Uterus (tissue), 3 donors: ENCODE measurements at regions not wholly inside any gene's neighbourhood (a gene's known extent, or its start where the extent isn't known, plus 50 kb on each side); places are given as distances from the start of the nearest gene placed in this dataset.

Experiments used
- DNase-seq, 2 donors: peaks; one replicate each; pipeline ENCODE4 v3.0.0-alpha.2; 2019 to 2020
- H3K27ac ChIP-seq, 2 donors: fragments of 200-600 bp; sonication (generic); 1 replicate in 1 of 2; 2 replicates in 1 of 2; pipeline ENCODE4 v1.5.1; 2016 to 2018
- H3K27me3 ChIP-seq, 2 donors: fragments of 200-600 bp; sonication (generic); one replicate each; pipeline ENCODE4 v1.5.1; 2018 to 2019; ENCODE audit warnings: control low read depth in 1 of 2
- H3K36me3 ChIP-seq, 2 donors: fragments of 200-600 bp; sonication (generic); one replicate each; pipeline ENCODE4 v1.5.1; 2019; ENCODE audit warnings: control low read depth in 1 of 2
- H3K4me1 ChIP-seq, 2 donors: fragments of 200-600 bp; sonication (generic); one replicate each; pipeline ENCODE4 v1.5.1; 2018 to 2019; ENCODE audit warnings: control low read depth in 1 of 2
- H3K4me3 ChIP-seq, 2 donors: fragments of 200-600 bp; sonication (generic); 1 replicate in 1 of 2; 2 replicates in 1 of 2; pipeline ENCODE4 v1.5.1; 2018 to 2019; ENCODE audit warnings: mild to moderate bottlenecking in 1 of 2
- H3K9me3 ChIP-seq, 2 donors: fragments of 200-600 bp; sonication (generic); one replicate each; pipeline ENCODE4 v1.5.1; 2019; ENCODE audit warnings: control low read depth in 1 of 2
- POLR2A ChIP-seq, 2 donors: fragments of 450-650 bp; IDR thresholded peaks; one replicate each; pipeline ENCODE4 v1.6.1; 2016; ENCODE audit warnings: antibody characterized with exemption in 2 of 2, mild to moderate bottlenecking in 1 of 2, moderate library complexity in 1 of 2
- intact Hi-C: fragments of 100-400 bp; cut with DNase I; formaldehyde crosslinking; loops from one replicate; pipeline ENCODE4 v1.15.1; 2023; ENCODE audit warnings: low total_unique reads
- TF ChIP-seq, protein P1 (sequence below), 4 experiments: fragments of 200-600 bp in 2 of 4; fragments of 450-650 bp in 2 of 4; sonication (generic) in 2 of 4; IDR thresholded peaks; one replicate each; pipeline ENCODE4 v1.5.1; 2016 to 2019; ENCODE audit warnings: antibody characterized with exemption in 4 of 4, mild to moderate bottlenecking in 2 of 4, moderate library complexity in 1 of 4
- donor health status: DM: yes; HTN: yes; CAD: no.

DNA sequence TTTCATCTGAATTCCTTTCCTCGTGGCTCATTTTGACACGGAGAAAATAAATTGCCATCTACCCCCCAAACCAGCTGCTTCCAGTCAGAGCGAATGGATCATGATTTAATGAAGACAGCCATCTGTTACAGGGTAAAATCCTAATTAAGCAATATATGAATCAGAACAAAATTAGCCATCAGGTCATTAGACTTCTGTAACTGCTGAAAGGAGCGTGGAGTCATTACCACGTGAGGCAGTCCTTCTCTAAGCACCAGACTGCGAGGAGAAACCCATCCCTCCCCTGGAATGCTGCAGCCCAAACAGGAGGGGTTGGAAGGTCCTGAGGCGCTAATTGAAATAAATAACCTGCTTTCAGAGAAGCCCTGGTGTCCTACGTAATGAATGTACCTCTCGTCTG, 51.1 kb upstream of the TCL1A start:
- Histone ChIP-seq H3K4me3 (no peak overlapping the region), H3K4me1 (no peaks in the 10 kb centered on the region), H3K27ac (no peak overlapping the region), H3K36me3 (no peaks in the 10 kb centered on the region), H3K9me3 (no peaks in the 10 kb centered on the region), H3K27me3 (no peaks in the 10 kb centered on the region)
- DNase-seq = no peak
- TF ChIP-seq POLR2A (IDR thresholded peaks at IDR 0.05) = no peak
- TF ChIP-seq, protein P1, sequence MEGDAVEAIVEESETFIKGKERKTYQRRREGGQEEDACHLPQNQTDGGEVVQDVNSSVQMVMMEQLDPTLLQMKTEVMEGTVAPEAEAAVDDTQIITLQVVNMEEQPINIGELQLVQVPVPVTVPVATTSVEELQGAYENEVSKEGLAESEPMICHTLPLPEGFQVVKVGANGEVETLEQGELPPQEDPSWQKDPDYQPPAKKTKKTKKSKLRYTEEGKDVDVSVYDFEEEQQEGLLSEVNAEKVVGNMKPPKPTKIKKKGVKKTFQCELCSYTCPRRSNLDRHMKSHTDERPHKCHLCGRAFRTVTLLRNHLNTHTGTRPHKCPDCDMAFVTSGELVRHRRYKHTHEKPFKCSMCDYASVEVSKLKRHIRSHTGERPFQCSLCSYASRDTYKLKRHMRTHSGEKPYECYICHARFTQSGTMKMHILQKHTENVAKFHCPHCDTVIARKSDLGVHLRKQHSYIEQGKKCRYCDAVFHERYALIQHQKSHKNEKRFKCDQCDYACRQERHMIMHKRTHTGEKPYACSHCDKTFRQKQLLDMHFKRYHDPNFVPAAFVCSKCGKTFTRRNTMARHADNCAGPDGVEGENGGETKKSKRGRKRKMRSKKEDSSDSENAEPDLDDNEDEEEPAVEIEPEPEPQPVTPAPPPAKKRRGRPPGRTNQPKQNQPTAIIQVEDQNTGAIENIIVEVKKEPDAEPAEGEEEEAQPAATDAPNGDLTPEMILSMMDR (IDR thresholded peaks at IDR 0.05) = no peak
- intact Hi-C loops = no loop called here

DNA sequence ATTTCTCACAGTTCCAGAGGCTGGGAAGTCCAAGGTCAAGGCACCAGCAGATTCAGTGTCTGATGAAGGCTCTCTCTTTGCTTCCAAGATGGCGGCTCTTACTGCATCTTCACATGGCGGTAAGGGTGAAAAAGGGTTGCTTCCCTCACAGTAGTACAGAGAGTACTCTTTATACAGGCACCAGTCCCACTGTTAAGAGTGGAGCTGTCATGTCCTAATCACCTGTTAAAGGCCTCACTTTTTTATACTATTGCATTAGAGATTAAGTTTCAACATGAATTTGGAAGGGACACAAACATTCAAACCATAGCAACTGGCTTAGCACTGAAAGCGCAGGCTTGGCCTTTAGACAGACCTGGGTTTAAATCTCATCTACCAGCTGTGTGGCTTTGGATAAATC, 50.0 kb upstream of the TCL1A start:
- DNase-seq = no peak
- Histone ChIP-seq H3K4me3 (no peak overlapping the region), H3K4me1 (no peaks in the 10 kb centered on the region), H3K27me3 (no peaks in the 10 kb centered on the region), H3K27ac (no peak overlapping the region), H3K9me3 (no peaks in the 10 kb centered on the region), H3K36me3 (no peaks in the 10 kb centered on the region)
- TF ChIP-seq POLR2A (IDR thresholded peaks at IDR 0.05) = no peak
- TF ChIP-seq, protein P1 (IDR thresholded peaks at IDR 0.05) = no peak
- intact Hi-C loops = no loop called here
